ENCODE measurements at regions not wholly inside any gene's neighbourhood (a gene's known extent, or its start where the extent isn't known, plus 50 kb on each side); places are given as distances from the start of the nearest gene placed in this dataset.
"Not testable (repeated sequence)": the region's sequence is repeated elsewhere in the genome, so short reads cannot be mapped to it uniquely, and the experiment has no call there.

GRCh38 chr20:40883097-40883496 is 145.5 kb upstream of the TOP1 start:
- no peak overlapping the region for H3K27ac ChIP-seq (ENCODE audit: insufficient read depth in 1 of 2, low read depth in 1 of 2, low read length in 2 of 2, poor library complexity in 1 of 2, severe bottlenecking in 2 of 2)
- peaks cover 0 to 8% (median 7%) of the 10 kb centered on the region in 5 experiments for H3K9me3 ChIP-seq (ENCODE audit: control extremely low read depth in 1 of 5, control insufficient read depth in 4 of 5, insufficient read depth in 2 of 5, low read depth in 1 of 5, low read length in 4 of 5)
- DNase-seq: peak in 1 of 3 donors; percentile 15
- H3K4me1 ChIP-seq (ENCODE audit: control extremely low read depth in 1 of 4, control insufficient read depth in 4 of 4, insufficient read depth in 4 of 4, low read length in 3 of 4): peaks cover 2 to 30% (median 28%) of the 10 kb centered on the region in 4 experiments
- ChIA-PET CTCF (no interaction called here), POLR2A (no interaction called here)
- H3K4me3 ChIP-seq (ENCODE audit: control insufficient read depth in 1 of 7, extremely low read depth in 1 of 7, insufficient read depth in 4 of 7, low read depth in 2 of 7, low read length in 6 of 7): no peak overlapping the region
- no peaks in the 10 kb centered on the region for H3K36me3 ChIP-seq (ENCODE audit: control insufficient read depth in 4 of 4, insufficient read depth in 4 of 4, low read length in 3 of 4)
- WGBS (ENCODE audit: insufficient coverage): 100% methylated on average over 2 of the region's 2 CpGs
- H3K27me3 ChIP-seq (replicated peaks in 2 of 5; ENCODE audit: control insufficient read depth in 4 of 5, insufficient read depth in 5 of 5, low read length in 4 of 5): no peaks in the 10 kb centered on the region

- ChIA-PET CTCF (no interaction called here), POLR2A (no interaction called here)
- Histone ChIP-seq H3K4me3 (ENCODE audit: control insufficient read depth in 1 of 7, extremely low read depth in 1 of 7, insufficient read depth in 4 of 7, low read depth in 2 of 7, low read length in 6 of 7) (peak overlapping the region in 1 of 7 experiments; percentile 2), H3K9me3 (ENCODE audit: control extremely low read depth in 1 of 5, control insufficient read depth in 4 of 5, insufficient read depth in 2 of 5, low read depth in 1 of 5, low read length in 4 of 5) (no peaks in the 10 kb centered on the region), H3K4me1 (ENCODE audit: control extremely low read depth in 1 of 4, control insufficient read depth in 4 of 4, insufficient read depth in 4 of 4, low read length in 3 of 4) (peaks cover 0 to 27% (median 20%) of the 10 kb centered on the region in 4 experiments), H3K27me3 (replicated peaks in 2 of 5; ENCODE audit: control insufficient read depth in 4 of 5, insufficient read depth in 5 of 5, low read length in 4 of 5) (no peaks in the 10 kb centered on the region), H3K27ac (ENCODE audit: insufficient read depth in 1 of 2, low read depth in 1 of 2, low read length in 2 of 2, poor library complexity in 1 of 2, severe bottlenecking in 2 of 2) (no peak overlapping the region), H3K36me3 (ENCODE audit: control insufficient read depth in 4 of 4, insufficient read depth in 4 of 4, low read length in 3 of 4) (no peaks in the 10 kb centered on the region)
- 35% methylated on average over 10 of the region's 13 CpGs for WGBS (ENCODE audit: insufficient coverage)
- DNase-seq: peak in 2 of 3 donors; percentile 48 to 67
Observed at GRCh38 chr20:40887105-40887504, 141.5 kb upstream of the TOP1 start.

- H3K4me3 ChIP-seq (ENCODE audit: control insufficient read depth in 1 of 7, extremely low read depth in 1 of 7, insufficient read depth in 4 of 7, low read depth in 2 of 7, low read length in 6 of 7); H3K27me3 ChIP-seq (replicated peaks in 2 of 5; ENCODE audit: control insufficient read depth in 4 of 5, insufficient read depth in 5 of 5, low read length in 4 of 5); DNase-seq; H3K27ac ChIP-seq (ENCODE audit: insufficient read depth in 1 of 2, low read depth in 1 of 2, low read length in 2 of 2, poor library complexity in 1 of 2, severe bottlenecking in 2 of 2); H3K36me3 ChIP-seq (ENCODE audit: control insufficient read depth in 4 of 4, insufficient read depth in 4 of 4, low read length in 3 of 4); H3K9me3 ChIP-seq (ENCODE audit: control extremely low read depth in 1 of 5, control insufficient read depth in 4 of 5, insufficient read depth in 2 of 5, low read depth in 1 of 5, low read length in 4 of 5): not testable (repeated sequence)
- POLR2A ChIA-PET: interaction anchor here (0.6 kb wide), 1 partner anchor 101 kb away, joined by 3 read pairs; no protein-coding TSS in a partner anchor
- WGBS (ENCODE audit: insufficient coverage): 100% methylated on average over 1 of the region's 3 CpGs
- CTCF ChIA-PET: interaction anchor here (1.2 kb wide), 1 partner anchor 9 kb away, joined by 3 read pairs; no protein-coding TSS in a partner anchor
- peaks cover 0 to 15% (median 6%) of the 10 kb centered on the region in 4 experiments for H3K4me1 ChIP-seq (ENCODE audit: control extremely low read depth in 1 of 4, control insufficient read depth in 4 of 4, insufficient read depth in 4 of 4, low read length in 3 of 4)
Observed at GRCh38 chr20:40889266-40889665, 139.4 kb upstream of the TOP1 start.

- CTCF ChIA-PET: interaction anchor here (1.3 kb wide), 1 partner anchor 38 kb away, joined by 3 read pairs; no protein-coding TSS in a partner anchor
- Histone ChIP-seq H3K4me1 (ENCODE audit: control extremely low read depth in 1 of 4, control insufficient read depth in 4 of 4, insufficient read depth in 4 of 4, low read length in 3 of 4) (peaks cover 0 to 13% (median 6%) of the 10 kb centered on the region in 4 experiments), H3K27me3 (replicated peaks in 2 of 5; ENCODE audit: control insufficient read depth in 4 of 5, insufficient read depth in 5 of 5, low read length in 4 of 5) (no peaks in the 10 kb centered on the region), H3K4me3 (ENCODE audit: control insufficient read depth in 1 of 7, extremely low read depth in 1 of 7, insufficient read depth in 4 of 7, low read depth in 2 of 7, low read length in 6 of 7) (no peak overlapping the region), H3K27ac (ENCODE audit: insufficient read depth in 1 of 2, low read depth in 1 of 2, low read length in 2 of 2, poor library complexity in 1 of 2, severe bottlenecking in 2 of 2) (no peak overlapping the region), H3K9me3 (ENCODE audit: control extremely low read depth in 1 of 5, control insufficient read depth in 4 of 5, insufficient read depth in 2 of 5, low read depth in 1 of 5, low read length in 4 of 5) (no peaks in the 10 kb centered on the region), H3K36me3 (ENCODE audit: control insufficient read depth in 4 of 4, insufficient read depth in 4 of 4, low read length in 3 of 4) (no peaks in the 10 kb centered on the region)
- DNase-seq: no peak
- WGBS (ENCODE audit: insufficient coverage): 93% methylated on average over 2 of the region's 2 CpGs
- POLR2A ChIA-PET: no interaction called here
Observed at GRCh38 chr20:40890181-40890580, 138.4 kb upstream of the TOP1 start.

- Histone ChIP-seq H3K4me3 (ENCODE audit: control insufficient read depth in 1 of 7, extremely low read depth in 1 of 7, insufficient read depth in 4 of 7, low read depth in 2 of 7, low read length in 6 of 7) (no peak overlapping the region), H3K27ac (ENCODE audit: insufficient read depth in 1 of 2, low read depth in 1 of 2, low read length in 2 of 2, poor library complexity in 1 of 2, severe bottlenecking in 2 of 2) (no peak overlapping the region), H3K9me3 (ENCODE audit: control extremely low read depth in 1 of 5, control insufficient read depth in 4 of 5, insufficient read depth in 2 of 5, low read depth in 1 of 5, low read length in 4 of 5) (no peaks in the 10 kb centered on the region), H3K36me3 (ENCODE audit: control insufficient read depth in 4 of 4, insufficient read depth in 4 of 4, low read length in 3 of 4) (no peaks in the 10 kb centered on the region), H3K4me1 (ENCODE audit: control extremely low read depth in 1 of 4, control insufficient read depth in 4 of 4, insufficient read depth in 4 of 4, low read length in 3 of 4) (peaks cover 0 to 13% (median 6%) of the 10 kb centered on the region in 4 experiments), H3K27me3 (replicated peaks in 2 of 5; ENCODE audit: control insufficient read depth in 4 of 5, insufficient read depth in 5 of 5, low read length in 4 of 5) (no peaks in the 10 kb centered on the region)
- ChIA-PET POLR2A (no interaction called here), CTCF (interaction anchor here (1.3 kb wide), 1 partner anchor 37 kb away, joined by 3 read pairs; no protein-coding TSS in a partner anchor)
- DNase-seq: no peak
Observed at GRCh38 chr20:40890635-40891034, 138.0 kb upstream of the TOP1 start.

GRCh38 chr20:40891351-40891750 is 137.3 kb upstream of the TOP1 start:
- Histone ChIP-seq H3K27me3 (replicated peaks in 2 of 5; ENCODE audit: control insufficient read depth in 4 of 5, insufficient read depth in 5 of 5, low read length in 4 of 5) (no peaks in the 10 kb centered on the region), H3K27ac (ENCODE audit: insufficient read depth in 1 of 2, low read depth in 1 of 2, low read length in 2 of 2, poor library complexity in 1 of 2, severe bottlenecking in 2 of 2) (no peak overlapping the region), H3K36me3 (ENCODE audit: control insufficient read depth in 4 of 4, insufficient read depth in 4 of 4, low read length in 3 of 4) (no peaks in the 10 kb centered on the region), H3K9me3 (ENCODE audit: control extremely low read depth in 1 of 5, control insufficient read depth in 4 of 5, insufficient read depth in 2 of 5, low read depth in 1 of 5, low read length in 4 of 5) (no peaks in the 10 kb centered on the region), H3K4me3 (ENCODE audit: control insufficient read depth in 1 of 7, extremely low read depth in 1 of 7, insufficient read depth in 4 of 7, low read depth in 2 of 7, low read length in 6 of 7) (no peak overlapping the region), H3K4me1 (ENCODE audit: control extremely low read depth in 1 of 4, control insufficient read depth in 4 of 4, insufficient read depth in 4 of 4, low read length in 3 of 4) (peaks cover 0 to 13% (median 6%) of the 10 kb centered on the region in 4 experiments)
- ChIA-PET CTCF (interaction anchor here (1.4 to 1.5 kb wide), 2 partner anchors 55 to 58 kb away, joined by 3 to 4 read pairs; no protein-coding TSS in a partner anchor), POLR2A (no interaction called here)
- no peak for DNase-seq

- H3K27me3 ChIP-seq (replicated peaks in 2 of 5; ENCODE audit: control insufficient read depth in 4 of 5, insufficient read depth in 5 of 5, low read length in 4 of 5): no peaks in the 10 kb centered on the region
- no peak overlapping the region for H3K27ac ChIP-seq (ENCODE audit: insufficient read depth in 1 of 2, low read depth in 1 of 2, low read length in 2 of 2, poor library complexity in 1 of 2, severe bottlenecking in 2 of 2)
- peaks cover 0 to 13% (median 0%) of the 10 kb centered on the region in 4 experiments for H3K4me1 ChIP-seq (ENCODE audit: control extremely low read depth in 1 of 4, control insufficient read depth in 4 of 4, insufficient read depth in 4 of 4, low read length in 3 of 4)
- POLR2A ChIA-PET: no interaction called here
- no peak overlapping the region for H3K4me3 ChIP-seq (ENCODE audit: control insufficient read depth in 1 of 7, extremely low read depth in 1 of 7, insufficient read depth in 4 of 7, low read depth in 2 of 7, low read length in 6 of 7)
- WGBS (ENCODE audit: insufficient coverage): 100% methylated on average over 2 of the region's 2 CpGs
- H3K36me3 ChIP-seq (ENCODE audit: control insufficient read depth in 4 of 4, insufficient read depth in 4 of 4, low read length in 3 of 4): no peaks in the 10 kb centered on the region
- H3K9me3 ChIP-seq (ENCODE audit: control extremely low read depth in 1 of 5, control insufficient read depth in 4 of 5, insufficient read depth in 2 of 5, low read depth in 1 of 5, low read length in 4 of 5): no peaks in the 10 kb centered on the region
- peak in 2 of 3 donors; percentile 43 to 44 for DNase-seq
- CTCF ChIA-PET: interaction anchor here (0.6 to 1.5 kb wide), 3 partner anchors 30 to 60 kb away, joined by 3 to 4 read pairs (median 3); no protein-coding TSS in a partner anchor
Observed at GRCh38 chr20:40892642-40893041, 136.0 kb upstream of the TOP1 start.

Data from common myeloid progenitor, CD34-positive (primary cell).